Peyer's patch (tissue), 4 donors: ENCODE measurements at regions not wholly inside any gene's neighbourhood (a gene's known extent, or its start where the extent isn't known, plus 50 kb on each side); places are given as distances from the start of the nearest gene placed in this dataset.

Source experiments
- DNase-seq, 3 donors: peaks; one replicate each; pipeline ENCODE4 v3.0.0-alpha.2; 2017 to 2019
- H3K27ac ChIP-seq, 4 donors: fragments of 200-600 bp; sonication (generic); one replicate each; pipeline ENCODE4 v1.5.1; 2016 to 2019
- H3K27me3 ChIP-seq, 2 donors: fragments of 200-600 bp; sonication (generic); one replicate each; pipeline ENCODE4 v1.5.1; 2019
- H3K36me3 ChIP-seq, 3 donors: fragments of 200-600 bp; sonication (generic); one replicate each; pipeline ENCODE4 v1.5.1; 2016 to 2019
- H3K4me1 ChIP-seq, 4 donors: fragments of 200-600 bp; sonication (generic); one replicate each; pipeline ENCODE4 v1.5.1; 2016 to 2019
- H3K4me3 ChIP-seq, 4 donors: fragments of 200-600 bp; sonication (generic); 1 replicate in 3 of 4; 2 replicates in 1 of 4; pipeline ENCODE4 v1.5.1; 2016 to 2019; ENCODE audit warnings: mild to moderate bottlenecking in 1 of 4
- H3K9me3 ChIP-seq, 4 donors: fragments of 200-600 bp; sonication (generic); one replicate each; pipeline ENCODE4 v1.5.1; 2016 to 2019; ENCODE audit warnings: mild to moderate bottlenecking in 1 of 4
- CTCF ChIP-seq, 6 experiments: fragments of 450-650 bp in 4 of 6; fragments of 200-600 bp in 2 of 6; sonication (generic) in 1 of 6; IDR thresholded peaks; one replicate each; pipeline ENCODE4 v1.5.1; 2017 to 2019; ENCODE audit warnings: antibody characterized with exemption in 6 of 6, mild to moderate bottlenecking in 3 of 6, moderate library complexity in 1 of 6
- POLR2A ChIP-seq, 2 donors: fragments of 450-650 bp; IDR thresholded peaks; one replicate each; pipeline ENCODE4 v1.5.1; 2017; ENCODE audit warnings: antibody characterized with exemption in 2 of 2, mild to moderate bottlenecking in 2 of 2, moderate library complexity in 2 of 2

GRCh38 chr1:209048941-209049669 lies 534.4 kb upstream of the CAMK1G start:
- Histone ChIP-seq H3K27ac (no peak overlapping the region), H3K4me3 (no peak overlapping the region), H3K4me1 (no peaks in the 10 kb centered on the region), H3K27me3 (no peaks in the 10 kb centered on the region), H3K36me3 (no peaks in the 10 kb centered on the region), H3K9me3 (no peaks in the 10 kb centered on the region)
- no peak for DNase-seq
- TF ChIP-seq POLR2A (IDR thresholded peaks at IDR 0.05) (no peak), CTCF (IDR thresholded peaks at IDR 0.05) (no peak)

GRCh38 chr1:209051570-209051969 lies 531.9 kb upstream of the CAMK1G start:
- H3K27ac ChIP-seq: no peak overlapping the region
- no peaks in the 10 kb centered on the region for H3K4me1 ChIP-seq
- H3K9me3 ChIP-seq: no peaks in the 10 kb centered on the region
- H3K36me3 ChIP-seq: no peaks in the 10 kb centered on the region
- no peak for TF ChIP-seq POLR2A (IDR thresholded peaks at IDR 0.05)
- TF ChIP-seq CTCF (IDR thresholded peaks at IDR 0.05): no peak
- no peaks in the 10 kb centered on the region for H3K27me3 ChIP-seq
- DNase-seq: peak in 2 of 3 donors; percentile 57 to 70
- H3K4me3 ChIP-seq: no peak overlapping the region

GRCh38 chr1:209053587-209053986 lies 529.9 kb upstream of the CAMK1G start:
- TF ChIP-seq CTCF (IDR thresholded peaks at IDR 0.05) (no peak), POLR2A (IDR thresholded peaks at IDR 0.05) (no peak)
- no peaks in the 10 kb centered on the region for H3K27me3 ChIP-seq
- H3K9me3 ChIP-seq: no peaks in the 10 kb centered on the region
- H3K27ac ChIP-seq: no peak overlapping the region
- no peaks in the 10 kb centered on the region for H3K36me3 ChIP-seq
- H3K4me1 ChIP-seq: no peaks in the 10 kb centered on the region
- no peak for DNase-seq
- no peak overlapping the region for H3K4me3 ChIP-seq

GRCh38 chr1:209057083-209057482 lies 526.4 kb upstream of the CAMK1G start:
- no peaks in the 10 kb centered on the region for H3K9me3 ChIP-seq
- no peaks in the 10 kb centered on the region for H3K36me3 ChIP-seq
- no peak overlapping the region for H3K4me3 ChIP-seq
- no peak overlapping the region for H3K27ac ChIP-seq
- H3K27me3 ChIP-seq: no peaks in the 10 kb centered on the region
- TF ChIP-seq POLR2A (IDR thresholded peaks at IDR 0.05) (no peak), CTCF (IDR thresholded peaks at IDR 0.05) (no peak)
- DNase-seq: no peak
- no peaks in the 10 kb centered on the region for H3K4me1 ChIP-seq

GRCh38 chr1:209057901-209058300 lies 525.6 kb upstream of the CAMK1G start:
- H3K27ac ChIP-seq: no peak overlapping the region
- no peak overlapping the region for H3K4me3 ChIP-seq
- no peaks in the 10 kb centered on the region for H3K36me3 ChIP-seq
- DNase-seq: no peak
- H3K4me1 ChIP-seq: no peaks in the 10 kb centered on the region
- no peaks in the 10 kb centered on the region for H3K27me3 ChIP-seq
- no peaks in the 10 kb centered on the region for H3K9me3 ChIP-seq
- TF ChIP-seq CTCF (IDR thresholded peaks at IDR 0.05) (no peak), POLR2A (IDR thresholded peaks at IDR 0.05) (no peak)

- no peaks in the 10 kb centered on the region for H3K9me3 ChIP-seq
- DNase-seq: no peak
- TF ChIP-seq CTCF (IDR thresholded peaks at IDR 0.05): no peak
- TF ChIP-seq POLR2A (IDR thresholded peaks at IDR 0.05): no peak
- no peaks in the 10 kb centered on the region for H3K27me3 ChIP-seq
- no peak overlapping the region for H3K27ac ChIP-seq
- no peaks in the 10 kb centered on the region for H3K4me1 ChIP-seq
- H3K4me3 ChIP-seq: no peak overlapping the region
- no peaks in the 10 kb centered on the region for H3K36me3 ChIP-seq
Observed at GRCh38 chr1:209059376-209059775, 524.1 kb upstream of the CAMK1G start.
